VCaP (cell line): ENCODE measurements at regions not wholly inside any gene's neighbourhood (a gene's known extent, or its start where the extent isn't known, plus 50 kb on each side); places are given as distances from the start of the nearest gene placed in this dataset.

Experiments
- H3K27ac ChIP-seq: fragments of 450-650 bp; 2 replicates; pipeline ENCODE4 v1.5.1; 2017
- CTCF ChIP-seq: fragments of 450-650 bp; conservative IDR thresholded peaks from 2 replicates; pipeline ENCODE4 v1.5.1; 2017; ENCODE audit warnings: mild to moderate bottlenecking, moderate library complexity

- TF ChIP-seq CTCF: no peak
- no peak overlapping the region for H3K27ac ChIP-seq
These were observed 618.0 kb downstream of the BRINP1 start for GRCh38 chr9:118751077-118751847.

- TF ChIP-seq CTCF: no peak
- H3K27ac ChIP-seq: no peak overlapping the region
These were observed 617.4 kb downstream of the BRINP1 start for GRCh38 chr9:118751848-118752223.

GRCh38 chr9:118761016-118761790, 608.0 kb downstream of the BRINP1 start:
- no peak overlapping the region for H3K27ac ChIP-seq
- no peak for TF ChIP-seq CTCF

- no peak overlapping the region for H3K27ac ChIP-seq
- no peak for TF ChIP-seq CTCF
These were observed 601.7 kb downstream of the BRINP1 start for GRCh38 chr9:118767571-118767970.

- TF ChIP-seq CTCF: no peak
- H3K27ac ChIP-seq: no peak overlapping the region
These were observed 586.3 kb downstream of the BRINP1 start for GRCh38 chr9:118782790-118783463.

- H3K27ac ChIP-seq: no peak overlapping the region
- TF ChIP-seq CTCF: no peak
These were observed 585.2 kb downstream of the BRINP1 start for GRCh38 chr9:118784033-118784432.

- no peak for TF ChIP-seq CTCF
- H3K27ac ChIP-seq: no peak overlapping the region
These were observed 583.8 kb downstream of the BRINP1 start for GRCh38 chr9:118785456-118785855.
